Daoy (cell line): ENCODE measurements at regions not wholly inside any gene's neighbourhood (a gene's known extent, or its start where the extent isn't known, plus 50 kb on each side); places are given as distances from the start of the nearest gene placed in this dataset.
"Not testable (repeated sequence)": the region's sequence is repeated elsewhere in the genome, so short reads cannot be mapped to it uniquely, and the experiment has no call there.

Source experiments
- DNase-seq: peaks from one replicate; pipeline ENCODE4 v3.0.0-alpha.2; 2015; ENCODE audit warnings: low read depth

- DNase-seq: no peak
Observed at GRCh38 chr3:145696011-145696410, 465.0 kb downstream of the PLOD2 start.

DNA sequence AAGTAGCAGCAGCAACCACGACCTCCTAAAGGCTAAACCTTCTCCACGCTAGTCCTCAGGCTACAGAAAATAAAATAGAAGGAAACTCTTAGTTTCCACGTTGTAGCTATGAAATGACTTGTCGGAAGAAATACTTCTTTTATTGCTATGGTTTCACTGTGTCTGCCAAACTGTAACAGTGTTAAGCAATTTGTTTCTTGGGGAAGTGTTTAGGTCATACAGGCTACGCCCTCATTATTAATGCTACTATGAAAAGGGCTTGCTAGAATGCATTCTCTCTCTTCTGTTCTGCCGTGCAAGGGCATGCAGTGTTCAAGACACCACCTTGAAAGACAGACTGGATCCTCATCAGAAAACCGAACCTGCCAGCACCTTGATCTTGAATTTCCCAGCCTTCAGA, 462.7 kb downstream of the PLOD2 start:
- DNase-seq: no peak

GRCh38 chr3:145698749-145699148, 462.2 kb downstream of the PLOD2 start:
- DNase-seq: no peak

DNA sequence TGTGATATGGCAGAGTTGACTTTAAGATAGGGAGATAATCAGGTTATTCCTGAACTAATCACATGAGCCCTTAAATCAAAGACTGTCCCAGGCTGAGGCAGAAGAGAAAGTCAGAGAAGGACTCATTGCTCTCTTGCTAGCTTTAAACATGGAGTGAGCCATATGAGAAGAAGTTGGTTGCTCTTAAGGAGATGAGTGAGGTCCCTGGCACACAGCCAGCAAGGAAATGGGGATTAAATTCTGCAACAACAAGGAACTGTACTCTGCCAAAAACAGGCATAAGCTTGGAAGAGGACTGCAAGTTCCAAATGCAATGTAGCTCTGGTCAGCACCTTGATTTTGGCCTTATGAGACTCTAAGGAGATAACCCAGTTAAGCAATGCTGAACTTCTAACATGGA, 457.0 kb downstream of the PLOD2 start:
- DNase-seq: no peak

GRCh38 chr3:145709779-145710178, 451.2 kb downstream of the PLOD2 start:
- not testable (repeated sequence) for DNase-seq

- no peak for DNase-seq
Observed at GRCh38 chr3:145716519-145716918, 444.5 kb downstream of the PLOD2 start.

DNA sequence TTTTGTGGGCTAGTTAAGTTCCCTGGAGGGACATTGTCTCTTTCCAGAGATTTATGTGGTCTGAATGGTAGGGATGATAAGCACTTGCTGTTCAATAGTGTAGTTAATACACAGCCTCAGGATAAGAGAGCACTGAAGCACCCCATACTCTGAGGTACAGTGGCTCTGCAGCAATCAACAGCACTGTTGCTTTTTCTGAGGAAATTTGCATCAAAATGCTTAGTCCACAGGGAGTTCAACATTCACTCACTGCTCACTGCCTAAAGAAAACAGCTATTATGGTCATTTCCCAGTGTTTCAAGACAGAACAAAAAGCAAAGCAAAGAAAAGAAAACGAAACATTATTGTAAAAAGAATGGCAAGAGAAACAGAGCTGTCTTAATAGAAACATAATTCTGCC, 441.9 kb downstream of the PLOD2 start:
- DNase-seq: no peak

- no peak for DNase-seq
Observed at GRCh38 chr3:145721273-145721805, 439.6 kb downstream of the PLOD2 start.

DNA sequence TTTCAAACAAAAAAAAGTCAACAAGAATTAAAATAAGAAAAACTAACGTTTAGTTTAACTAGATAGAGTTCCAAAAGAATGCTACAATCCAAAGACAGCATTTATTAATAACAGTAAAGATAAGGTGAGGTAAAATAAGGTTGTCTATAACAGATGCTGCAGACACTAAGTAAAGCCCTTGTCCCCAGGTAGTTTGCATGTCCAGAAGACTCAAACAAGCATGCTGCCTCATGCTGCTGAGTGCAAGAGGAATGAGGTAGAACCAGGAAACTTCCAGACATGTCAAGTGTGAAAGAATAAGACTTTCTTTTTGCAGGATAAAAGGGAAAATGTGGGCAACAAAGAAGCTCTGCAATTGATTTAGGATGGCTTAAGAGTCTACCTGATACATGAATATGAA, 439.2 kb downstream of the PLOD2 start:
- no peak for DNase-seq

DNA sequence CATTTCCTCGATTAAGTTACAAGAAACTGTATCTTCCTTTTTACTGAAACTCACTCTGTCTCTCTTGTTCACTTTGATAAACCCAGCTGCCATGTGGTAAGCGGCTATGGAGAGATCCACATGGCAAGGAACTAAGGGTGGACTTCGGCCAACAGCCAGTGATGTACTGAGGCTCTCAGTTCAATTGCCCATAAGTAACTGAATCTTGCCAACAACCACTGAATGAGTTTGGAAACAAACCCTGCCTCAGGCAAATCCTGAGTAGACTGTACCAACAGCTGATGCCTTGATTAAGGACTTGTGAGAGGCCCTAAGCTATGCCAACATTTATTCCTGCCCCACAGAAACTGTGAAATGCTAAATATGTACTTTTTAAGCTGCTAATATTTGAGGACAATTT, 433.5 kb downstream of the PLOD2 start:
- DNase-seq: no peak

DNA sequence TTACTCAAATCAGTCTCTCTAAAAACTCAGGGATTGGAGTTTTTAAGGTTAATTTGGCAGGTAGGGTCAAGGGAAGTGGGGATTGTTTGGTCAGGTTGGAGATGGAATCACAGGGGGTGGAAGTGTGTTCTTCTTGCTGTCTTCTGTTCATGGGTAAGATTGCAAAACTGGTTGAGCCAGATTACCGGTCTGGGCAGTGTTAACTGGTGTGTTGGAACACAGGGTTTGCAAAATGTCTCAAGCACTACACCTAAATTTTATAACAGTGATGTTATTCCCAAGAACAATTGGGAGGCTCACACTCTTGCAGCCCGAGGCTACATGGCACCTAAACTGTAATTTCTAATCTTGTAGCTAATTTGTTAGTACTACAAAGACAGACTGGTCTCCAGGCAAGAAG, 425.4 kb downstream of the PLOD2 start:
- DNase-seq: no peak

DNA sequence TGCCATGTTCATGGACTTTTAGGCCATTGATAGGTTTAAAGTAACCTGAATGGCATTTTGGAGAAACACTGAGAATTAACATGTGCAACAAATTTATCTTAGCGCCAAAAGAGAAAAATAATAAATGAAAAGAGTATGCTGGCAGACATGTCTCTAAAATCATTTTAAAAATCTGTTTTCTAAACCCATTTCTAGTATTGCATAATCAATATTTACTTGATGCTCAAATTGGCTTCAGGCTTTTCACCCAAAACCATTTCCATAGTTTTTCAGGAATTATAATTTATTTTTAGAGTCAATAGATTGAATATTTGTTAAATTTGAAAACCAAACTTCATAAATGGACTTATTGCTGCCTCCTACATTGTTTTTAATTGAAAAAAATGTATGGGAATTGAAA, 423.0 kb downstream of the PLOD2 start:
- DNase-seq: no peak

DNA sequence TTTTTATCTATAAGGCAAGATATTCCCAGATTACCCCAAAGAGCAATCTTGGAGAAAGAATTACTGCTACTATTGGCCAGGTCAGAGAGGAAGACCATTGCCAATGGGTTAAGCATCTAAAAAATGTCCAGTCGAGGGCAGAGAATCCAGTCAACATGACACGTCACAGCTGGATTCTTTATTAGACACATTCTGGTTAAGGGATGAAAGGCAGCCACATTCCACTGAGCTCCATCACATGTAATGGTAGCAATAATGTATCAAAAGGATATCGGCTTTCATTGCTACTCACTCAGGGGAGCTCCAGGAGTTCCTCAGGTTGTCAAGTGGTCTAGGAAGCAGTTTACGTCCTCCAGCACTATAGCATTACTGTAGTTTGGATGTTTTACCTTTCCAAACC, 421.1 kb downstream of the PLOD2 start:
- DNase-seq: no peak

DNA sequence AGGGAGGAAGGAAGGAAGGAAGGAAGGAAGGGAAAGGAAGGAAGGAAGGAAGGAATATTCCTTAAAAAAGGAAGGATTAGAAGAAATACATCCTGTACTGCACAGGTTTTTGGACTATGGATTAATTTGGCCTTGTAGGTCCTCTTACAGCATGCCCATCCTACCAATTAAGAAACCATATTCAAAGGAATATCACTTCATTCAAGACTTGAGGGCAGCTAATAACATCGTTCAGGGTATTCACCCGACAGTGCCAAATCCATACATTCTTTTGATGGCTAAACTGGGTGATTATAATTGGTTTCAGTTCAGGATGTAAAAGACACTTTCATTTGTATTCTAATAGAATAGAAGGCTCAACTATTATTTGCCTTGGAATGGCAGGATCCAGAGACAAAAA, 410.3 kb downstream of the PLOD2 start:
- DNase-seq: no peak

- no peak for DNase-seq
Observed at GRCh38 chr3:145752576-145752975, 408.4 kb downstream of the PLOD2 start.

GRCh38 chr3:145754605-145755289, 406.2 kb downstream of the PLOD2 start:
- no peak for DNase-seq

DNA sequence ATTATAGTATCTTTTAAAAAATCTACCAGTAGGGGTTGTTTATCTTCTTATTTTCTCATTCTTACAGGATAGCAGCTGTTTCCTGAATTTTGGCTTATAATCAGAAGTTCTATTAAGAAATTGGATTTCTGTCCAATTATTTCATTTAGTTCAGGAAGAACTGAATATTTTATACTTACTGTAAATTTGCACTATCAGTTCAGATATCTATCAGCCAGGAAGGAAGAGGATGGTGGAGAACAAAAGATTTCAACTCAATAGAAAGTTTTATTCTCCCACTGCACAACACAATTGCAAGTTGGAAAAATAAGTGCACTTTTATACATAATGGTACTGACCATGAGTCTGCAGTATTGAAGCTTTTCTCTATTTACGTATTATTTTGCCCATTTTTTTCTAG, 400.9 kb downstream of the PLOD2 start:
- DNase-seq: no peak

DNA sequence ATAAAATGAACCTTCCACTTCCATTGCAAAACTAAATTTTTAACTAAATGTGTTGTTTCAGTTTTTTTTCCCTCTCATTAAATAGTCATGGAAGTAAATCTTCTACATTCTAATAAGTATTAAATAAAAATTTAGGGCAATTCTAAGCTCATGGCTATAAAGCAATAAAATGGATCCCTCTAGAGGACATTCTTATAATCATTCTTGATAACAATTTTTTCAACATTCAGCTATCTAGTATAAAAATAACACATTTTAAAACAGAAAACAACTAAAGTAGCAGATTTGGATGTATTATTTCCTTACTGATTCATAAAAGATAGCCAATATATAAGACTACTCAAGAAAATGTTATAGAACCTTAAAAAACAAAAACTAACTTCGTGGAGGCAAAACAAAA, 393.1 kb downstream of the PLOD2 start:
- DNase-seq: no peak

GRCh38 chr3:145776782-145777408, 384.1 kb downstream of the PLOD2 start:
- DNase-seq: peak; percentile 1

GRCh38 chr3:145780301-145780700, 380.7 kb downstream of the PLOD2 start:
- no peak for DNase-seq

- no peak for DNase-seq
Observed at GRCh38 chr3:145785668-145786067, 375.3 kb downstream of the PLOD2 start.

DNA sequence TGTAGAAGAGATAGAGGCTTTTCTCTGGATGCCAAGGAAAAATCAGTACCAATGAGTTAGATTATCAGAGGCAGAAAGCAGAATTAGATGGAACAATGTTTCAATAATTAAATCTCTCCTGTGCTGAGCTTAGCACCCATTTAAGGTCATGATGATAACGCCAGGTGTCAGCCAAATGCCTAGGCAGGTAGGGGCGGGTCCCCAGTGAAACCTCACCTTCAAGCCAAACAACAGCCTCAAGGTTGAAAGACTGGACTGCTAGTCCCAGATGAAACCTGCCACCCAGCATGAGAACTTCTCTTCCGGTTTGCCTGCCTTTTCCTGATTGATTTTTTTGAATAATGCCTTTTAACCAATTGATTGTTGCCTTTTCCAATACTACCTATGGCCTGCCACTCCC, 363.0 kb downstream of the PLOD2 start:
- no peak for DNase-seq

GRCh38 chr3:145798696-145799537, 362.1 kb downstream of the PLOD2 start:
- no peak for DNase-seq
